LNCAP (cell line): ENCODE measurements at regions not wholly inside any gene's neighbourhood (a gene's known extent, or its start where the extent isn't known, plus 50 kb on each side); places are given as distances from the start of the nearest gene placed in this dataset.

Experiments used
- TF ChIP-seq, protein P1 (sequence below): fragments of 450-650 bp; IDR thresholded peaks from 2 replicates; pipeline ENCODE4 v1.5.1; 2017; ENCODE audit warnings: mild to moderate bottlenecking

DNA sequence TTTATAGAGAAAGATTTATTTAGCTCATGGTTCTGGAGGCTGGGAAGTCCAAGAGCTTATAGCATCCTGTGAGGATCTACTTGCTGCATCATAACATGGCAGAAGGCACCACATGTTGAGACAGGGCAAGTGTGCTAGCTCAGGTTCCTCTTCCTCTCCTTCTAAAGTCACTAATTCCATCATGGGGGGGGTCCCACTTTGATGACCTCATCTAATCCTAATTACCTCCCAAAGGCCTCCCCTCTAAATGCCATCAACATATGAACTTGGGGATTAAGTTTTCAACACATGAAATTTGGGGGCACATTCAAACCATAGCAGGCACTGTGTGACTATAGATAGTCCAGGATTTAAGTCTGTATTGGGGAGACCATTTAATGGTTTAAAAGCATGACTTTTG is 297.1 kb upstream of the ROPN1 start:
- TF ChIP-seq, protein P1, sequence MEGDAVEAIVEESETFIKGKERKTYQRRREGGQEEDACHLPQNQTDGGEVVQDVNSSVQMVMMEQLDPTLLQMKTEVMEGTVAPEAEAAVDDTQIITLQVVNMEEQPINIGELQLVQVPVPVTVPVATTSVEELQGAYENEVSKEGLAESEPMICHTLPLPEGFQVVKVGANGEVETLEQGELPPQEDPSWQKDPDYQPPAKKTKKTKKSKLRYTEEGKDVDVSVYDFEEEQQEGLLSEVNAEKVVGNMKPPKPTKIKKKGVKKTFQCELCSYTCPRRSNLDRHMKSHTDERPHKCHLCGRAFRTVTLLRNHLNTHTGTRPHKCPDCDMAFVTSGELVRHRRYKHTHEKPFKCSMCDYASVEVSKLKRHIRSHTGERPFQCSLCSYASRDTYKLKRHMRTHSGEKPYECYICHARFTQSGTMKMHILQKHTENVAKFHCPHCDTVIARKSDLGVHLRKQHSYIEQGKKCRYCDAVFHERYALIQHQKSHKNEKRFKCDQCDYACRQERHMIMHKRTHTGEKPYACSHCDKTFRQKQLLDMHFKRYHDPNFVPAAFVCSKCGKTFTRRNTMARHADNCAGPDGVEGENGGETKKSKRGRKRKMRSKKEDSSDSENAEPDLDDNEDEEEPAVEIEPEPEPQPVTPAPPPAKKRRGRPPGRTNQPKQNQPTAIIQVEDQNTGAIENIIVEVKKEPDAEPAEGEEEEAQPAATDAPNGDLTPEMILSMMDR = no peak

GRCh38 chr3:124291008-124291407 is 299.1 kb upstream of the ROPN1 start:
- TF ChIP-seq, protein P1 = no peak

DNA sequence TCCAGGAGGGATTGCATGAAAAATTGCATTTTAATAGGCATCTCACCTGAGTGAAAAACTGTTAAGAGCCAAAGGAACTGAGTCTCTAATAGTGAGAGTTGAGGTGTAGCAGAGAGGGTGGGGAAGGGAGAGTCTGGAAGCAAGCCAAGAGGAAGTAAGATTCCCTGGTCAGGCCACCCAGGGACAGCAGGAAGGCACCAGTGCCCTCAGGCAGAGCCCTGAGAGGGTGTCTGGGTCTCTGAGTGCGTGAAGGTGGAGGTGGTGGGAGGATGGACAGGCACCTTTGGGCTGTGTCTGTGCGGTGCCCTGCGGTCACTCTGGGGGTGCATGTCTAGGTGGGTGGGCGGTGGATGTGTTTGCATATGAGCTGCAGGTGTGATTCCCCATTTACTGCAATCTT is 300.4 kb upstream of the ROPN1 start:
- TF ChIP-seq, protein P1 = no peak

- TF ChIP-seq, protein P1 = no peak
Observed at GRCh38 chr3:124293584-124293983, 301.7 kb upstream of the ROPN1 start.

GRCh38 chr3:124295362-124295761 is 303.4 kb upstream of the ROPN1 start:
- TF ChIP-seq, protein P1 = no peak

GRCh38 chr3:124296406-124296805 is 304.5 kb upstream of the ROPN1 start:
- TF ChIP-seq, protein P1 = no peak

GRCh38 chr3:124297062-124297980 is 305.4 kb upstream of the ROPN1 start:
- TF ChIP-seq, protein P1 = no peak
